Gastroesophageal sphincter (tissue), 3 donors: ENCODE measurements at regions not wholly inside any gene's neighbourhood (a gene's known extent, or its start where the extent isn't known, plus 50 kb on each side); places are given as distances from the start of the nearest gene placed in this dataset.

Experiments used
- EP300 ChIP-seq: sonication (generic); formaldehyde crosslinking; IDR thresholded peaks from one replicate; pipeline ENCODE4 v1.6.1; 2017; ENCODE audit warnings: antibody characterized with exemption, mild to moderate bottlenecking
- POLR2AphosphoS5 ChIP-seq: sonication (generic); formaldehyde crosslinking; IDR thresholded peaks from one replicate; pipeline ENCODE4 v1.6.1; 2017; ENCODE audit warnings: antibody characterized with exemption
- TF ChIP-seq, protein P1 (sequence below), 4 experiments: fragments of 200-600 bp in 2 of 4; fragments of 450-650 bp in 2 of 4; sonication (generic) in 1 of 4; IDR thresholded peaks; one replicate each; pipeline ENCODE4 v1.5.1; 2017 to 2019; ENCODE audit warnings: antibody characterized with exemption in 4 of 4, mild to moderate bottlenecking in 2 of 4, moderate library complexity in 2 of 4

DNA sequence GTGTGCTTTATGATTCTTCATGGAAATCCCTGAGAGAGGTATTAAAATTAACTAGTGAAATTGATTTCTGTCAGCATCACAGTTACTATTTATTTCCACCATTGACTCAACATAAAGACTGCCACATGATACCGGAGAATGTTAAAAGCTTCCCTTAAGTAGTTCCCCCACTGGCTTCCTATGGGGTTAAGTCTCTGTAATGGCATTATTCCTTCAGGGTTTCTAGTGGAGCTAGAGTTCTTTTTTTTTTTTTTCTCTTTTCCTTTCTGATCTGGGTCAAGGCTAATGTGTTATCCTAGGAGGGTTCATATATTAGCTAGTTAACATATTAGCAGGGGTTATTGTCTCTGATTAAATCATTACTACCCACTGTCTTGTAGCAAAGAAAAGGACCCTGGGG, 1919.1 kb upstream of the PIK3C3 start:
- TF ChIP-seq, protein P1, sequence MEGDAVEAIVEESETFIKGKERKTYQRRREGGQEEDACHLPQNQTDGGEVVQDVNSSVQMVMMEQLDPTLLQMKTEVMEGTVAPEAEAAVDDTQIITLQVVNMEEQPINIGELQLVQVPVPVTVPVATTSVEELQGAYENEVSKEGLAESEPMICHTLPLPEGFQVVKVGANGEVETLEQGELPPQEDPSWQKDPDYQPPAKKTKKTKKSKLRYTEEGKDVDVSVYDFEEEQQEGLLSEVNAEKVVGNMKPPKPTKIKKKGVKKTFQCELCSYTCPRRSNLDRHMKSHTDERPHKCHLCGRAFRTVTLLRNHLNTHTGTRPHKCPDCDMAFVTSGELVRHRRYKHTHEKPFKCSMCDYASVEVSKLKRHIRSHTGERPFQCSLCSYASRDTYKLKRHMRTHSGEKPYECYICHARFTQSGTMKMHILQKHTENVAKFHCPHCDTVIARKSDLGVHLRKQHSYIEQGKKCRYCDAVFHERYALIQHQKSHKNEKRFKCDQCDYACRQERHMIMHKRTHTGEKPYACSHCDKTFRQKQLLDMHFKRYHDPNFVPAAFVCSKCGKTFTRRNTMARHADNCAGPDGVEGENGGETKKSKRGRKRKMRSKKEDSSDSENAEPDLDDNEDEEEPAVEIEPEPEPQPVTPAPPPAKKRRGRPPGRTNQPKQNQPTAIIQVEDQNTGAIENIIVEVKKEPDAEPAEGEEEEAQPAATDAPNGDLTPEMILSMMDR (IDR thresholded peaks at IDR 0.05), result no peak
- TF ChIP-seq POLR2AphosphoS5 (no peak), EP300 (no peak)
